T-helper 1 cell treated with Interleukin-12 subunit alpha and Interleukin-12 subunit beta and Interleukin-4 antibody, amounts not matched to agents 30 μg/mL and 1 μg/mL, for 36 hours (primary cell): ENCODE measurements at regions not wholly inside any gene's neighbourhood (a gene's known extent, or its start where the extent isn't known, plus 50 kb on each side); places are given as distances from the start of the nearest gene placed in this dataset.

ENCODE experiments used
- H3K27ac Mint-ChIP-seq: one replicate; pipeline ENCODE4 v1.8.0; 2021; ENCODE audit warnings: mild to moderate bottlenecking, mixed read lengths
- H3K27me3 Mint-ChIP-seq: one replicate; pipeline ENCODE4 v1.8.0; 2021; ENCODE audit warnings: low read depth, mixed read lengths
- H3K36me3 Mint-ChIP-seq: one replicate; pipeline ENCODE4 v1.8.0; 2021; ENCODE audit warnings: low read depth, mixed read lengths
- H3K4me1 Mint-ChIP-seq: one replicate; pipeline ENCODE4 v1.8.0; 2021; ENCODE audit warnings: low read depth, mixed read lengths
- H3K4me3 Mint-ChIP-seq: one replicate; pipeline ENCODE4 v1.8.0; 2021; ENCODE audit warnings: mild to moderate bottlenecking, moderate library complexity, mixed read lengths
- H3K9me3 Mint-ChIP-seq: one replicate; pipeline ENCODE4 v1.8.0; 2021; ENCODE audit warnings: mixed read lengths

GRCh38 chr3:151976211-151977050, 103.0 kb downstream of the SUCNR1 start:
- Mint-ChIP-seq H3K4me1 (no peaks in the 10 kb centered on the region), H3K9me3 (no peaks in the 10 kb centered on the region), H3K27ac (no peak overlapping the region), H3K27me3 (no peaks in the 10 kb centered on the region), H3K4me3 (no peak overlapping the region), H3K36me3 (no peaks in the 10 kb centered on the region)

GRCh38 chr3:151979906-151980305, 106.5 kb downstream of the SUCNR1 start:
- Mint-ChIP-seq H3K27ac (no peak overlapping the region), H3K4me1 (no peaks in the 10 kb centered on the region), H3K9me3 (no peaks in the 10 kb centered on the region), H3K4me3 (no peak overlapping the region), H3K27me3 (no peaks in the 10 kb centered on the region), H3K36me3 (no peaks in the 10 kb centered on the region)

- Mint-ChIP-seq H3K4me1 (no peaks in the 10 kb centered on the region), H3K27ac (no peak overlapping the region), H3K27me3 (peaks cover 5% of the 10 kb centered on the region), H3K4me3 (no peak overlapping the region), H3K36me3 (no peaks in the 10 kb centered on the region), H3K9me3 (no peaks in the 10 kb centered on the region)
Measured at GRCh38 chr3:151983538-151983937, 110.1 kb downstream of the SUCNR1 start.

- H3K4me3 Mint-ChIP-seq: no peak overlapping the region
- H3K27me3 Mint-ChIP-seq: peaks cover 15% of the 10 kb centered on the region
- H3K27ac Mint-ChIP-seq: no peak overlapping the region
- H3K36me3 Mint-ChIP-seq: no peaks in the 10 kb centered on the region
- no peaks in the 10 kb centered on the region for H3K9me3 Mint-ChIP-seq
- no peaks in the 10 kb centered on the region for H3K4me1 Mint-ChIP-seq
Measured at GRCh38 chr3:151985787-151986430, 112.5 kb downstream of the SUCNR1 start.

- H3K9me3 Mint-ChIP-seq: no peaks in the 10 kb centered on the region
- no peak overlapping the region for H3K27ac Mint-ChIP-seq
- no peak overlapping the region for H3K4me3 Mint-ChIP-seq
- H3K36me3 Mint-ChIP-seq: no peaks in the 10 kb centered on the region
- H3K4me1 Mint-ChIP-seq: no peaks in the 10 kb centered on the region
- peaks cover 26% of the 10 kb centered on the region for H3K27me3 Mint-ChIP-seq
Measured at GRCh38 chr3:151987893-151988292, 114.5 kb downstream of the SUCNR1 start.

- H3K27me3 Mint-ChIP-seq: peaks cover 33% of the 10 kb centered on the region
- H3K27ac Mint-ChIP-seq: no peak overlapping the region
- no peak overlapping the region for H3K4me3 Mint-ChIP-seq
- H3K9me3 Mint-ChIP-seq: no peaks in the 10 kb centered on the region
- no peaks in the 10 kb centered on the region for H3K36me3 Mint-ChIP-seq
- no peaks in the 10 kb centered on the region for H3K4me1 Mint-ChIP-seq
Measured at GRCh38 chr3:151989621-151990020, 116.2 kb downstream of the SUCNR1 start.

GRCh38 chr3:151990696-151991376, 117.4 kb downstream of the SUCNR1 start:
- Mint-ChIP-seq H3K4me1 (no peaks in the 10 kb centered on the region), H3K4me3 (no peak overlapping the region), H3K9me3 (no peaks in the 10 kb centered on the region), H3K36me3 (no peaks in the 10 kb centered on the region), H3K27me3 (peaks cover 33% of the 10 kb centered on the region), H3K27ac (no peak overlapping the region)

GRCh38 chr3:151992326-151993041, 119.0 kb downstream of the SUCNR1 start:
- Mint-ChIP-seq H3K27ac (no peak overlapping the region), H3K4me1 (no peaks in the 10 kb centered on the region), H3K36me3 (no peaks in the 10 kb centered on the region), H3K4me3 (no peak overlapping the region), H3K9me3 (no peaks in the 10 kb centered on the region), H3K27me3 (peaks cover 28% of the 10 kb centered on the region)

- Mint-ChIP-seq H3K36me3 (no peaks in the 10 kb centered on the region), H3K27me3 (peaks cover 23% of the 10 kb centered on the region), H3K9me3 (no peaks in the 10 kb centered on the region), H3K4me3 (no peak overlapping the region), H3K4me1 (no peaks in the 10 kb centered on the region), H3K27ac (no peak overlapping the region)
Measured at GRCh38 chr3:151995091-151995490, 121.6 kb downstream of the SUCNR1 start.

- Mint-ChIP-seq H3K27me3 (no peaks in the 10 kb centered on the region), H3K27ac (no peak overlapping the region), H3K36me3 (no peaks in the 10 kb centered on the region), H3K4me1 (no peaks in the 10 kb centered on the region), H3K4me3 (no peak overlapping the region), H3K9me3 (no peaks in the 10 kb centered on the region)
Measured at GRCh38 chr3:151998744-151999143, 125.3 kb downstream of the SUCNR1 start.

- Mint-ChIP-seq H3K4me1 (no peaks in the 10 kb centered on the region), H3K27ac (no peak overlapping the region), H3K9me3 (no peaks in the 10 kb centered on the region), H3K4me3 (no peak overlapping the region), H3K36me3 (no peaks in the 10 kb centered on the region), H3K27me3 (no peaks in the 10 kb centered on the region)
Measured at GRCh38 chr3:151999936-152000335, 126.5 kb downstream of the SUCNR1 start.

GRCh38 chr3:152011812-152012735, 138.6 kb downstream of the SUCNR1 start:
- H3K4me3 Mint-ChIP-seq: no peak overlapping the region
- no peak overlapping the region for H3K27ac Mint-ChIP-seq
- no peaks in the 10 kb centered on the region for H3K36me3 Mint-ChIP-seq

GRCh38 chr3:152019508-152019907, 146.1 kb downstream of the SUCNR1 start:
- Mint-ChIP-seq H3K27me3 (peaks cover 15% of the 10 kb centered on the region), H3K27ac (no peak overlapping the region), H3K4me3 (no peak overlapping the region), H3K9me3 (no peaks in the 10 kb centered on the region), H3K36me3 (peaks cover 2% of the 10 kb centered on the region), H3K4me1 (no peaks in the 10 kb centered on the region)

More at GRCh38 chr3:152011812-152012735, 138.6 kb downstream of the SUCNR1 start:
- Mint-ChIP-seq H3K9me3 (no peaks in the 10 kb centered on the region), H3K4me1 (no peaks in the 10 kb centered on the region), H3K27me3 (peaks cover 12% of the 10 kb centered on the region)
